Keratinocyte (primary cell): ENCODE measurements at regions not wholly inside any gene's neighbourhood (a gene's known extent, or its start where the extent isn't known, plus 50 kb on each side); places are given as distances from the start of the nearest gene placed in this dataset.

Experiments used
- DNase-seq: peaks from one replicate; pipeline ENCODE4 v3.0.0-alpha.2; 2011; ENCODE audit warnings: low read depth, missing footprints, low spot score
- FAIRE-seq: peaks from 2 replicates; lab custom pipeline; 2011; peaks lifted over from hg19 to GRCh38; lab: Jason Lieb, UNC
- H2AFZ ChIP-seq: 2 replicates; pipeline ENCODE4 v1.6.0; 2012; ENCODE audit warnings: low read length, control low read depth, inconsistent platforms; ENCODE audit not compliant: control insufficient read depth
- H3K27ac ChIP-seq: 2 replicates; pipeline ENCODE4 v1.5.1; 2011; ENCODE audit warnings: low read length; ENCODE audit not compliant: control insufficient read depth, insufficient read depth
- H3K27me3 ChIP-seq: 3 replicates; pipeline ENCODE4 v1.6.0; 2011; ENCODE audit warnings: low read length; ENCODE audit not compliant: control insufficient read depth, insufficient read depth; ENCODE audit errors: extremely low read depth
- H3K36me3 ChIP-seq, 2 experiments: 2 replicates in 1 of 2; 3 replicates in 1 of 2; pipeline ENCODE4 v1.5.1; 2011; ENCODE audit warnings: low read length in 2 of 2, mild to moderate bottlenecking in 1 of 2; ENCODE audit not compliant: control insufficient read depth in 2 of 2, insufficient read depth in 2 of 2; ENCODE audit errors: extremely low read depth in 1 of 2
- H3K4me1 ChIP-seq: 3 replicates; pipeline ENCODE4 v1.5.1; 2011; ENCODE audit warnings: low read length; ENCODE audit not compliant: control insufficient read depth, insufficient read depth; ENCODE audit errors: extremely low read depth
- H3K4me2 ChIP-seq: 3 replicates; pipeline ENCODE4 v1.6.0; 2011; ENCODE audit warnings: low read depth, low read length; ENCODE audit not compliant: control insufficient read depth, insufficient read depth; ENCODE audit errors: extremely low read depth
- H3K4me3 ChIP-seq, 3 experiments: fragments of 200-600 bp in 1 of 3; sonication (generic) in 1 of 3; 2 replicates in 2 of 3; 3 replicates in 1 of 3; pipeline ENCODE4 v1.5.1; 2011 to 2016; ENCODE audit warnings: low read length in 3 of 3, mild to moderate bottlenecking in 3 of 3, control low read depth in 2 of 3, inconsistent platforms in 1 of 3, low read depth in 1 of 3, mixed read lengths in 1 of 3, mixed run types in 1 of 3, moderate library complexity in 1 of 3; ENCODE audit not compliant: control insufficient read depth in 2 of 3, insufficient read depth in 2 of 3; ENCODE audit errors: extremely low read depth in 1 of 3
- H3K79me2 ChIP-seq: 2 replicates; pipeline ENCODE4 v1.6.0; 2012; ENCODE audit warnings: low read length; ENCODE audit not compliant: control insufficient read depth, insufficient read depth
- H3K9ac ChIP-seq: 3 replicates; pipeline ENCODE4 v1.6.0; 2011; ENCODE audit warnings: low read length; ENCODE audit not compliant: control insufficient read depth, insufficient read depth; ENCODE audit errors: extremely low read depth
- H3K9me1 ChIP-seq: 3 replicates; pipeline ENCODE4 v1.6.0; 2011; ENCODE audit warnings: low read length; ENCODE audit not compliant: control insufficient read depth, insufficient read depth; ENCODE audit errors: extremely low read depth
- H3K9me3 ChIP-seq: 2 replicates; pipeline ENCODE4 v1.5.1; 2012; ENCODE audit warnings: low read depth, low read length; ENCODE audit not compliant: control insufficient read depth
- H4K20me1 ChIP-seq: 3 replicates; pipeline ENCODE4 v1.6.0; 2011; ENCODE audit warnings: low read length; ENCODE audit not compliant: control insufficient read depth, insufficient read depth; ENCODE audit errors: extremely low read depth
- CTCF ChIP-seq, 3 experiments: IDR thresholded peaks in 1 of 3; conservative IDR thresholded peaks in 1 of 3; optimal IDR thresholded peaks in 1 of 3; 2 replicates in 2 of 3; 3 replicates in 1 of 3; pipeline versions ENCODE3 to v1.5.1; 2011; ENCODE audit warnings: low read length in 3 of 3, mild to moderate bottlenecking in 3 of 3, moderate library complexity in 2 of 3, control low read depth in 1 of 3, inconsistent platforms in 1 of 3; ENCODE audit not compliant: insufficient read depth in 2 of 3; ENCODE audit errors: extremely low read depth in 1 of 3
- EZH2 ChIP-seq: IDR thresholded peaks from one replicate; pipeline ENCODE4 v1.6.1; 2012; ENCODE audit warnings: inconsistent platforms, mild to moderate bottlenecking, low read length, moderate library complexity
- dilution Hi-C: fragments of 300-500 bp; cut with MboI; formaldehyde crosslinking; loops from one replicate; pipeline ENCODE4 v1.7.0; 2020; ENCODE audit warnings: low sequenced_read_pairs; ENCODE audit not compliant: extremely low pct_ligation_motif_present

DNA sequence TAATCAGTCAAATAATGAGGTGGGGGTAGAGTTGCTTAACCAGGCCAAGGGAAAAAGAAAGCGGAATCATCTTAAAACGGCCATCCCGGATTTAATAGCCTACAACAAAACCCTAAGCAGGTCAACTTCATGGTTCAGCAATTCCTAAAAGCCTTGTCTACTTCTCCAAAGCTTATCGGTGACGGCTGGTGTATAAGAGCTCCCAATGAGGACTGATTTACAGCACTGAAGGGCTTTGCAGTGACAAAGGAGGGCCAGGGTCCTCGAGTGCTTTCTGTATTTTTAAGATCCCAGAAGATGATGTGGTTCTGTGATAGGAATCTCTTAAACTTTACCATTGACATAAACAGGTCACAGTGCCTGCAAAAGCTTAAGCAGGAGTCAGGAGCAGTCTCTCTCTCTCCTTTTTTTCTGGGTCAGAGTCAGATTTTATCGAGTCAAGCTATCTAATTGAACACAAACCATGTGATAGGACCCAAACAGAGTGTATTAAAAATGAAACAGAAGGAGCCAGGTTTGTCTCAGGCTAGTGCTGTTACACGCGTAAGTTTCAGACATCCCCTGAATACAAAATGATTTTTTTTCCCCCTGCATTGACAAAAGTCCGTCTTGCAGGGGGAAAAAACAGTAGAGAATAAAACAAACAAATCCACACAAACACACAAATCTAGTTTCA is 663.6 kb upstream of the ZNF608 start:
- FAIRE-seq (peak; percentile 46), DNase-seq (no peak)
- H3K79me2 ChIP-seq: no peaks in the 10 kb centered on the region
- no peaks in the 10 kb centered on the region for H3K27me3 ChIP-seq
- H3K4me2 ChIP-seq: peak overlapping the region; percentile 93
- H3K9ac ChIP-seq: peak overlapping the region; percentile 80
- no peaks in the 10 kb centered on the region for H4K20me1 ChIP-seq
- H2AFZ ChIP-seq: peak overlapping the region; percentile 73
- TF ChIP-seq EZH2 (no peak), CTCF (optimal IDR thresholded peaks at IDR 0.05 in 1 of 3, IDR thresholded peaks at IDR 0.05 in 1 of 3, conservative IDR thresholded peaks at IDR 0.05 in 1 of 3; ENCODE audit: extremely low read depth in 1 of 3, insufficient read depth in 2 of 3, low read length in 3 of 3) (no peak)
- peak overlapping the region; percentile 97 for H3K27ac ChIP-seq
- no peaks in the 10 kb centered on the region for H3K9me1 ChIP-seq
- peaks cover 46% of the 10 kb centered on the region for H3K4me1 ChIP-seq
- dilution Hi-C loops: no loop called here
- H3K9me3 ChIP-seq: peaks cover 9% of the 10 kb centered on the region
- H3K4me3 ChIP-seq: no peak overlapping the region
- H3K36me3 ChIP-seq: no peaks in the 10 kb centered on the region

- peaks cover 46% of the 10 kb centered on the region for H3K4me1 ChIP-seq
- peaks cover 9% of the 10 kb centered on the region for H3K9me3 ChIP-seq
- H3K79me2 ChIP-seq: no peaks in the 10 kb centered on the region
- no peaks in the 10 kb centered on the region for H4K20me1 ChIP-seq
- H3K9me1 ChIP-seq: no peaks in the 10 kb centered on the region
- dilution Hi-C loops: no loop called here
- H3K27ac ChIP-seq: peak overlapping the region; percentile 97
- no peak for TF ChIP-seq EZH2
- no peak for TF ChIP-seq CTCF (optimal IDR thresholded peaks at IDR 0.05 in 1 of 3, IDR thresholded peaks at IDR 0.05 in 1 of 3, conservative IDR thresholded peaks at IDR 0.05 in 1 of 3; ENCODE audit: extremely low read depth in 1 of 3, insufficient read depth in 2 of 3, low read length in 3 of 3)
- no peaks in the 10 kb centered on the region for H3K27me3 ChIP-seq
- FAIRE-seq: no peak
- no peaks in the 10 kb centered on the region for H3K36me3 ChIP-seq
- H3K9ac ChIP-seq: peak overlapping the region; percentile 80
- H3K4me2 ChIP-seq: peak overlapping the region; percentile 93
- peak overlapping the region; percentile 92 for H2AFZ ChIP-seq
- no peak for DNase-seq
- H3K4me3 ChIP-seq: peak overlapping the region in 1 of 3 experiments; percentile 60
These were observed 664.2 kb upstream of the ZNF608 start for GRCh38 chr5:125410537-125411070.
